Ishikawa (cell line): ENCODE measurements at regions not wholly inside any gene's neighbourhood (a gene's known extent, or its start where the extent isn't known, plus 50 kb on each side); places are given as distances from the start of the nearest gene placed in this dataset.

Experiments used
- CEBPB ChIP-seq: IDR thresholded peaks from 2 replicates; pipeline ENCODE4 v1.6.1; 2012
- CREB1 ChIP-seq: IDR thresholded peaks from 2 replicates; pipeline ENCODE4 v1.6.1; 2012; ENCODE audit warnings: low read depth
- EP300 ChIP-seq: IDR thresholded peaks from 2 replicates; pipeline ENCODE4 v1.6.1; 2012; ENCODE audit warnings: borderline replicate concordance
- NFIC ChIP-seq: IDR thresholded peaks from 2 replicates; pipeline ENCODE4 v1.6.1; 2012
- RAD21 ChIP-seq: IDR thresholded peaks from 2 replicates; pipeline ENCODE4 v1.6.1; 2012; ENCODE audit warnings: low read depth
- TEAD4 ChIP-seq: IDR thresholded peaks from 2 replicates; pipeline ENCODE4 v1.6.1; 2012
- YY1 ChIP-seq: IDR thresholded peaks from 2 replicates; pipeline ENCODE4 v1.6.1; 2012; ENCODE audit warnings: low read depth
- ZBTB7A ChIP-seq: IDR thresholded peaks from 2 replicates; pipeline ENCODE4 v1.6.1; 2012; ENCODE audit warnings: low read depth
- TF ChIP-seq, protein P1 (sequence below): IDR thresholded peaks from 2 replicates; pipeline ENCODE4 v1.6.1; 2012; ENCODE audit warnings: low read depth, mild to moderate bottlenecking

DNA sequence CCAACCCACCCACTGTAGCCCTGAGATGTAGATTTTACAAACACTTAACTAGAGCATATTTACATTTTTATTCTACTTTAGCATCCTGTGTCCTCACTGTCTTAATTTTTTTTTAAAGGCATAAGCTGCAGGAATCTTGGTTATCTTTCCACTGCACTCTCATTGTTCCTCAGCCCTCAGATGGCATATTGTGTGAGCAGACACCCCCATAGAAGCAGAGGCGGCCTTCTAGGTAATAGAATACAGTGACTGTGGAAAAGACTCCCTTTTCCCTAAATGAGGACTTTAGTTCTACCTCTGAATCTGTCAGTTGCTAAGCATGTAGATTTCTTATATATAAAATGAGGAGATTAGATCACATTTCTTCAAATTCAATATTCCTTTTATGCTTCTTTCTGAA, 543.5 kb upstream of the SPHKAP start:
- TF ChIP-seq EP300 (no peak), TEAD4 (no peak), CEBPB (no peak), RAD21 (no peak), YY1 (no peak), ZBTB7A (no peak), NFIC (no peak), CREB1 (no peak)
- TF ChIP-seq, protein P1, sequence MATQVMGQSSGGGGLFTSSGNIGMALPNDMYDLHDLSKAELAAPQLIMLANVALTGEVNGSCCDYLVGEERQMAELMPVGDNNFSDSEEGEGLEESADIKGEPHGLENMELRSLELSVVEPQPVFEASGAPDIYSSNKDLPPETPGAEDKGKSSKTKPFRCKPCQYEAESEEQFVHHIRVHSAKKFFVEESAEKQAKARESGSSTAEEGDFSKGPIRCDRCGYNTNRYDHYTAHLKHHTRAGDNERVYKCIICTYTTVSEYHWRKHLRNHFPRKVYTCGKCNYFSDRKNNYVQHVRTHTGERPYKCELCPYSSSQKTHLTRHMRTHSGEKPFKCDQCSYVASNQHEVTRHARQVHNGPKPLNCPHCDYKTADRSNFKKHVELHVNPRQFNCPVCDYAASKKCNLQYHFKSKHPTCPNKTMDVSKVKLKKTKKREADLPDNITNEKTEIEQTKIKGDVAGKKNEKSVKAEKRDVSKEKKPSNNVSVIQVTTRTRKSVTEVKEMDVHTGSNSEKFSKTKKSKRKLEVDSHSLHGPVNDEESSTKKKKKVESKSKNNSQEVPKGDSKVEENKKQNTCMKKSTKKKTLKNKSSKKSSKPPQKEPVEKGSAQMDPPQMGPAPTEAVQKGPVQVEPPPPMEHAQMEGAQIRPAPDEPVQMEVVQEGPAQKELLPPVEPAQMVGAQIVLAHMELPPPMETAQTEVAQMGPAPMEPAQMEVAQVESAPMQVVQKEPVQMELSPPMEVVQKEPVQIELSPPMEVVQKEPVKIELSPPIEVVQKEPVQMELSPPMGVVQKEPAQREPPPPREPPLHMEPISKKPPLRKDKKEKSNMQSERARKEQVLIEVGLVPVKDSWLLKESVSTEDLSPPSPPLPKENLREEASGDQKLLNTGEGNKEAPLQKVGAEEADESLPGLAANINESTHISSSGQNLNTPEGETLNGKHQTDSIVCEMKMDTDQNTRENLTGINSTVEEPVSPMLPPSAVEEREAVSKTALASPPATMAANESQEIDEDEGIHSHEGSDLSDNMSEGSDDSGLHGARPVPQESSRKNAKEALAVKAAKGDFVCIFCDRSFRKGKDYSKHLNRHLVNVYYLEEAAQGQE, result no peak
